DND-41 (cell line): ENCODE measurements at regions not wholly inside any gene's neighbourhood (a gene's known extent, or its start where the extent isn't known, plus 50 kb on each side); places are given as distances from the start of the nearest gene placed in this dataset.
A peak's percentile ranks its signal among the peaks of the same experiment; 100 is the strongest.

Experiments used
- ATAC-seq: fragments of 200-7000 bp; cut with Tn5 transposase; 3 replicates; pipeline ENCODE4 v1.9.1; 2021; ENCODE audit warnings: low read depth; ENCODE audit not compliant: insufficient read depth
- DNase-seq: peaks from one replicate; pipeline ENCODE4 v3.0.0-alpha.2; 2020
- H2AFZ ChIP-seq: 2 replicates; pipeline ENCODE4 v1.6.0; 2012; ENCODE audit warnings: low read depth, low read length
- H3K27ac ChIP-seq: 2 replicates; pipeline ENCODE4 v1.5.1; 2012; ENCODE audit warnings: low read length, inconsistent platforms
- H3K27me3 ChIP-seq: fragments of 200-600 bp; sonication (generic); 2 replicates; pipeline ENCODE4 v1.6.0; 2012; ENCODE audit warnings: low read length, mild to moderate bottlenecking, inconsistent platforms; ENCODE audit not compliant: insufficient read depth, poor library complexity
- H3K36me3 ChIP-seq: 2 replicates; pipeline ENCODE4 v1.5.1; 2012; ENCODE audit warnings: low read length, inconsistent platforms; ENCODE audit not compliant: insufficient read depth
- H3K4me1 ChIP-seq: 2 replicates; pipeline ENCODE4 v1.5.1; 2012; ENCODE audit warnings: mild to moderate bottlenecking, low read length; ENCODE audit not compliant: insufficient read depth
- H3K4me2 ChIP-seq: 2 replicates; pipeline ENCODE4 v1.6.0; 2012; ENCODE audit warnings: mild to moderate bottlenecking, moderate library complexity, low read length, inconsistent platforms; ENCODE audit not compliant: insufficient read depth
- H3K4me3 ChIP-seq, 2 experiments: fragments of 200-600 bp in 1 of 2; shearing (Covaris generic) in 1 of 2; 2 replicates each; pipeline ENCODE4 v1.5.1; 2012 to 2016; ENCODE audit warnings: inconsistent platforms in 2 of 2, low read length in 2 of 2, mild to moderate bottlenecking in 2 of 2, low read depth in 1 of 2, moderate library complexity in 1 of 2
- H3K79me2 ChIP-seq: 2 replicates; pipeline ENCODE4 v1.6.0; 2012; ENCODE audit warnings: low read length, inconsistent platforms; ENCODE audit not compliant: insufficient read depth
- H3K9ac ChIP-seq: 2 replicates; pipeline ENCODE4 v1.6.0; 2012; ENCODE audit warnings: low read depth, mild to moderate bottlenecking, inconsistent platforms, low read length, moderate library complexity
- H3K9me3 ChIP-seq: 2 replicates; pipeline ENCODE4 v1.5.1; 2012; ENCODE audit warnings: low read length, moderate library complexity, mild to moderate bottlenecking, inconsistent platforms; ENCODE audit not compliant: insufficient read depth, severe bottlenecking
- H4K20me1 ChIP-seq: 2 replicates; pipeline ENCODE4 v1.6.0; 2012; ENCODE audit warnings: low read length; ENCODE audit not compliant: insufficient read depth
- CTCF ChIP-seq: IDR thresholded peaks from 2 replicates; pipeline ENCODE4 v1.5.1; 2012; ENCODE audit warnings: borderline replicate concordance, low read length, moderate library complexity, mild to moderate bottlenecking; ENCODE audit not compliant: poor library complexity, severe bottlenecking; ENCODE audit errors: extremely low read depth
- EZH2 ChIP-seq: IDR thresholded peaks from 3 replicates; pipeline ENCODE4 v1.6.1; 2012; ENCODE audit warnings: borderline replicate concordance, low read depth, mild to moderate bottlenecking, moderate library complexity, low read length, inconsistent platforms; ENCODE audit not compliant: severe bottlenecking

GRCh38 chr17:12256380-12256995, 235.8 kb downstream of the MAP2K4 start:
- ATAC-seq = peak; percentile 59; the same call in 1 of the 3 replicates
- Histone ChIP-seq H3K9ac (no peak overlapping the region), H3K4me2 (no peak overlapping the region)

DNA sequence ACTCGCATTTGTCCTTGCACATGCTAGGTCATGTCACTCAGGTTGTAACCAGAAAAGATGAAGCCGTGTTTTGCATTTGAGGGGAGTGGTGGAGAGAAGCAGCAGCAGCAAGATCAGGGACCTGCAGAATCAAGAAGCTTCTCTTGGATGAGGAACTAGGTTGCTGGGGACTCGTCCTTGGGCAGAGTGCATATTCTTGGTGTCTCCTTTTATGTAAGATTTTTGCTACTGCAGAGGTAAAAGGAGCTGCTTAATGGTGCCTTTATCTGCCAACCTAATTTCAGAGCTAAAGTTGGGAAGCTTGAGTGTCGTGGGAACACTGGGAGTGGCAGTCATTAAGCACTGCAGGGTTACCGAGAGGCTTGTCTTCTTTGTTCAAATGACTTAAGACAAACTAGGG, 236.5 kb downstream of the MAP2K4 start:
- Histone ChIP-seq H3K36me3 (no peaks in the 10 kb centered on the region), H3K4me3 (no peak overlapping the region), H3K27me3 (no peaks in the 10 kb centered on the region), H3K4me2 (no peak overlapping the region), H3K4me1 (no peaks in the 10 kb centered on the region), H3K9ac (no peak overlapping the region), H4K20me1 (no peaks in the 10 kb centered on the region), H2AFZ (no peak overlapping the region), H3K27ac (no peak overlapping the region), H3K79me2 (no peaks in the 10 kb centered on the region), H3K9me3 (no peaks in the 10 kb centered on the region)
- no peak for ATAC-seq
- TF ChIP-seq EZH2 = no peak
- TF ChIP-seq CTCF = no peak
- DNase-seq = no peak

More at GRCh38 chr17:12256380-12256995, 235.8 kb downstream of the MAP2K4 start:
- H4K20me1 ChIP-seq = no peaks in the 10 kb centered on the region
- H3K9me3 ChIP-seq = no peaks in the 10 kb centered on the region
- TF ChIP-seq CTCF (peak; percentile 76), EZH2 (no peak)
- H3K27me3 ChIP-seq = no peaks in the 10 kb centered on the region
- H3K27ac ChIP-seq = no peak overlapping the region
- H3K4me1 ChIP-seq = no peaks in the 10 kb centered on the region
- H2AFZ ChIP-seq = no peak overlapping the region
- DNase-seq = peak; percentile 39
- H3K36me3 ChIP-seq = no peaks in the 10 kb centered on the region
- H3K4me3 ChIP-seq = no peak overlapping the region
- H3K79me2 ChIP-seq = no peaks in the 10 kb centered on the region

DNA sequence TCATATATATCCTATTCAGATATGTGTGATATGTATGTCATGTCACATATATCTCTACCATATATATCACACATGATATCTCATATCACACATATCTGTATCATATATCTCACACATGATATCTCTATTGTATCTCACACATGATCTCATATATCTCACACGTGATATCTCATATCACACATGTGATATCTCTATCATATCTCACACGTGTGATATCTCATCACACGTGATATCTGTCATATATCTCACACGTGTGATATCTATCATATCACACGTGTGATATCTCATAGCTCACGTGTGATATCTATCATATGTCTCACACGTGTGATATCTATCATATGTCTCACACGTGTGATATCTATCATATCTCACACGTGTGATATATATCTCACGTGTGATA, 240.7 kb downstream of the MAP2K4 start:
- H3K4me2 ChIP-seq = no peak overlapping the region
- ATAC-seq (no peak), DNase-seq (no peak)
- H3K4me3 ChIP-seq = no peak overlapping the region
- no peaks in the 10 kb centered on the region for H3K36me3 ChIP-seq
- no peaks in the 10 kb centered on the region for H4K20me1 ChIP-seq
- TF ChIP-seq CTCF = no peak
- no peak for TF ChIP-seq EZH2
- H3K4me1 ChIP-seq = no peaks in the 10 kb centered on the region
- no peak overlapping the region for H3K9ac ChIP-seq
- no peaks in the 10 kb centered on the region for H3K79me2 ChIP-seq
- H3K9me3 ChIP-seq = no peaks in the 10 kb centered on the region
- no peak overlapping the region for H3K27ac ChIP-seq
- H3K27me3 ChIP-seq = no peaks in the 10 kb centered on the region
- H2AFZ ChIP-seq = no peak overlapping the region
